RWPE2 (cell line): ENCODE measurements at regions not wholly inside any gene's neighbourhood (a gene's known extent, or its start where the extent isn't known, plus 50 kb on each side); places are given as distances from the start of the nearest gene placed in this dataset.
A peak's percentile ranks its signal among the peaks of the same experiment; 100 is the strongest.

Experiments used
- ATAC-seq: fragments of 200-7000 bp; cut with Tn5 transposase; 3 replicates; pipeline ENCODE4 v1.9.1; 2021; ENCODE audit warnings: low read depth
- DNase-seq: peaks from one replicate; pipeline ENCODE4 v3.0.0-alpha.2; 2020; ENCODE audit warnings: low spot score
- H3K27ac ChIP-seq: fragments of 450-650 bp; 2 replicates; pipeline ENCODE4 v1.5.1; 2017; ENCODE audit warnings: mild to moderate bottlenecking; ENCODE audit not compliant: poor library complexity, severe bottlenecking
- H3K27me3 ChIP-seq: fragments of 250-450 bp; sonication (Bioruptor Pico); 2 replicates; pipeline ENCODE4 v1.5.1; 2021; ENCODE audit warnings: mild to moderate bottlenecking, moderate library complexity; ENCODE audit not compliant: insufficient read depth, poor library complexity, severe bottlenecking
- H3K36me3 ChIP-seq: fragments of 250-450 bp; sonication (Bioruptor Pico); 2 replicates; pipeline ENCODE4 v1.5.1; 2020; ENCODE audit warnings: low read depth, mild to moderate bottlenecking, moderate library complexity
- H3K4me1 ChIP-seq: fragments of 250-450 bp; sonication (Bioruptor Pico); 2 replicates; pipeline ENCODE4 v1.5.1; 2021; ENCODE audit warnings: mild to moderate bottlenecking, moderate library complexity; ENCODE audit not compliant: insufficient read depth, poor library complexity, severe bottlenecking
- H3K4me3 ChIP-seq: fragments of 250-450 bp; sonication (Bioruptor Pico); 2 replicates; pipeline ENCODE4 v1.5.1; 2021; ENCODE audit warnings: mild to moderate bottlenecking, moderate library complexity; ENCODE audit not compliant: severe bottlenecking
- H3K9me3 ChIP-seq: fragments of 250-450 bp; sonication (Bioruptor Pico); 2 replicates; pipeline ENCODE4 v1.5.1; 2021; ENCODE audit warnings: mild to moderate bottlenecking, moderate library complexity; ENCODE audit not compliant: severe bottlenecking
- CTCF ChIP-seq: fragments of 450-650 bp; IDR thresholded peaks from one replicate; pipeline ENCODE4 v1.5.1; 2017; ENCODE audit warnings: mild to moderate bottlenecking, moderate library complexity; ENCODE audit not compliant: poor library complexity, severe bottlenecking

GRCh38 chr3:166759736-166760513 lies 620.2 kb downstream of the ZBBX start:
- DNase-seq = no peak
- Histone ChIP-seq H3K27me3 (no peaks in the 10 kb centered on the region), H3K4me3 (no peak overlapping the region), H3K9me3 (no peaks in the 10 kb centered on the region), H3K4me1 (no peaks in the 10 kb centered on the region), H3K27ac (no peak overlapping the region), H3K36me3 (no peaks in the 10 kb centered on the region)
- TF ChIP-seq CTCF = no peak
- no peak for ATAC-seq

GRCh38 chr3:166752214-166752613 lies 627.9 kb downstream of the ZBBX start:
- no peak for DNase-seq
- TF ChIP-seq CTCF = no peak
- no peak for ATAC-seq

GRCh38 chr3:166743481-166744134 lies 636.5 kb downstream of the ZBBX start:
- H3K4me3 ChIP-seq = no peak overlapping the region
- no peak for TF ChIP-seq CTCF
- H3K4me1 ChIP-seq = no peaks in the 10 kb centered on the region
- H3K36me3 ChIP-seq = no peaks in the 10 kb centered on the region
- H3K27me3 ChIP-seq = no peaks in the 10 kb centered on the region
- no peaks in the 10 kb centered on the region for H3K9me3 ChIP-seq
- no peak overlapping the region for H3K27ac ChIP-seq
- no peak for ATAC-seq
- DNase-seq = no peak

More at GRCh38 chr3:166752214-166752613, 627.9 kb downstream of the ZBBX start:
- H3K27me3 ChIP-seq = no peaks in the 10 kb centered on the region
- no peaks in the 10 kb centered on the region for H3K9me3 ChIP-seq
- H3K36me3 ChIP-seq = no peaks in the 10 kb centered on the region
- no peak overlapping the region for H3K4me3 ChIP-seq
- H3K4me1 ChIP-seq = no peaks in the 10 kb centered on the region
- no peak overlapping the region for H3K27ac ChIP-seq

DNA sequence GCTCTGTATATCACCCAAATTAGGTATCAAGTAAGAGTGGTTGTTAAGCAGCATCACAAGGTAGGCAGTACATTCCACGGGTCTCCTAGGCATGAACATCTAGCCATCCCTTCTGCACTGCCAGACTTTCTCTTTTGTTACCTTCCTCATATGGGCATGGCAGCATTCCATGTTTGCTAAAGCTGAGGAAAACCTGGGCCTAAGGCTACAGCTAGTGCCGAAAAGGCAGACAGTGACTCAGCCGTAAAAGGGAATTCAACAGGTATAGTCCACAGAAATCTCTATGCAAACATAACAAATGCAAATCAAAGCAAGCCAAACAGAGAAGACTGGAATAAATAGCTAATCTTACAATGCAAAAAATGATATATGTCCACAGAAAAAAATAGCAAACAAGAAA lies 645.4 kb downstream of the ZBBX start:
- Histone ChIP-seq H3K4me1 (no peaks in the 10 kb centered on the region), H3K27me3 (no peaks in the 10 kb centered on the region), H3K36me3 (no peaks in the 10 kb centered on the region), H3K27ac (no peak overlapping the region), H3K9me3 (no peaks in the 10 kb centered on the region), H3K4me3 (no peak overlapping the region)
- ATAC-seq (peak; percentile 46; the same call in 2 of the 3 replicates), DNase-seq (no peak)
- TF ChIP-seq CTCF = no peak

GRCh38 chr3:166731701-166732100 lies 648.4 kb downstream of the ZBBX start:
- H3K4me1 ChIP-seq = no peaks in the 10 kb centered on the region
- ATAC-seq (no peak), DNase-seq (no peak)
- no peaks in the 10 kb centered on the region for H3K36me3 ChIP-seq
- no peaks in the 10 kb centered on the region for H3K27me3 ChIP-seq
- H3K9me3 ChIP-seq = no peaks in the 10 kb centered on the region
- no peak overlapping the region for H3K4me3 ChIP-seq
- no peak overlapping the region for H3K27ac ChIP-seq
- no peak for TF ChIP-seq CTCF
